ENCODE measurements at regions not wholly inside any gene's neighbourhood (a gene's known extent, or its start where the extent isn't known, plus 50 kb on each side); places are given as distances from the start of the nearest gene placed in this dataset.

DNA sequence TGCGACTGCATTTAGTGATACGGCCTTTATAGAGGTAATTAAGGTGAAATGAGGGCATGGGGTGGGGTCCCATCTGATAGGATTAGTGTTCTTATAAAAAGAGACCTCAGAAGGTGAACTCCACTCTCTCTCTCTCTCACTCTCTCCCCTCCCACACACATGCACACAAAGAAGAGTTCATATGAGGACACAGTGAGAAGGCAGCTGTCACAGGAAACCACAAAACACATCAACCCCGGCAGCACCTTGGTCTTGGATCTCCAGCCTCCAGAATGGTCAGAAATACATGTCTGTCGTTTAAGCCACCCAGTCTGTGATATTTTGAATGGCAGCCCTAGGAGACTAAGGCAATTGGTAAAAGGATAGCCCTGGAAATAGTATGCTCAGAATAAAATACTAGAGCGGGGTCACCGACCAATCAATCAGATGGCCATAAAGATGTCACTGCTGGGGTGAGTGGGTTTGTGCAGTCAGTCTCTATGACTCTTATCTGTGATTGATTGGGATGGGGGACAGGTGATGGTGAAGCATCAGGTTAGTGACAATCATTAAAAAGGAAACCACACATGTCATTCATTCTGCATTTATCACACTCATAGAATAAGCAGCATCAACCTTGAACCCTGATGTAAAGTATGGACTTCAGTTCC lies 118.9 kb upstream of the POU3F3 start:
- no peak for DNase-seq

DNA sequence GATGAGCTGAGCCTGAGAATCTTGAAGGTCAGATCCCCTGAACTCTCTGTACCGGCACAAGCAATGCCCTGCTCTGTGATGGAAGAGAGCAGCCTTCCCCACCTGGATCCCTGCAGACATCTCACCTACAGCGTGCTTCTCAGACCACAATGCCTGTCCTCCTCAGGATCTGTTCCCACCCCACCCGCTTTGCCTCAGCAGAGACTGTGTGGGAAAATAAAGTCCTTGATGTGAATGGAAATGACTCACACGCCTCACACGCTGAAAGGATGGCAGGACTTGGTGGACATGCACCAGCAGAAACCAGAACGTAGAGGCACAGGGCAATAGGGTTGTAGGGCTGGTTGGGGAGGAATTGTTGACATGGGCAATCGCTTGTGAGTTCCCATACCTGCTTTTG lies 117.9 kb upstream of the POU3F3 start:
- DNase-seq = no peak

DNA sequence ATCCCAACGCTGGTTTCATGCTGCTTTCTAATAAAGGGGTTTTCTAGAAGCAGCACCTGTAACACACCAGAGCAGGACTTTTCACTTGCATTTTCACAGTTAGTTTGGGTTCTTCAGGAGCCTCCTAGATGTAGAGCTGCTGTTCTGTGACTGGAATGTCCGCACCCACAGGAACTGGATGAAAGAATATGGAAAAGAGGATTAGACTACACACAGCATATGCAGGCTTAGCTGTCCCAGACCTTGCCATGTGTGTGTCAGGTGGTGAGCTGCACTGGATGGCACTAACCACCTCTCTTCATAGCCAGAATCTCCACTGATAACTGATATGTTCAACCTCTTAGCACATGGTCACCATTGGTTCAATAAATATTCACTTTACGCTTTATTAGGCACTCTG lies 112.1 kb upstream of the POU3F3 start:
- no peak for DNase-seq

GRCh38 chr2:104744537-104744936 lies 109.4 kb upstream of the POU3F3 start:
- DNase-seq = no peak

DNA sequence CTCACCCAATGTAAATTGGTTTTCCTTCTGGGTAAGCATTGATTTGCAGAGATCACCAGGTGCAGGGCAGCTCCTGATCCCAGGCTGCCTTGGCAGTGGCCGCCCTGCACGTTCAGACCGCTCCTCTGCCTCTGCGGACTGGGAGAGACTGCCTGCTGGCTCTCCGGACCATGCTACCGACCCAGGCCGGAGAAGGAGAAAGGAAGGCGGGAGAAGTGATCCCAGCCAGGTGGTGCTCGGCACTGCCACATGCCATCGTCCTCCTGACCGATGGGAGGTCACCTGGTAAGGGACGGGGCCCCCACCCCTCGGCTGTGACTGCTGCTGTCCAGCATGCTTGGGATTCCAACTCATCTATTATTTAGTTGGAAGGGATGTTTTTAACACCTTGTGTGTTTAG lies 108.1 kb upstream of the POU3F3 start:
- DNase-seq = no peak

GRCh38 chr2:104746299-104746698 lies 107.6 kb upstream of the POU3F3 start:
- no peak for DNase-seq

- DNase-seq = no peak
Measured at GRCh38 chr2:104746858-104747257, 107.1 kb upstream of the POU3F3 start.

DNA sequence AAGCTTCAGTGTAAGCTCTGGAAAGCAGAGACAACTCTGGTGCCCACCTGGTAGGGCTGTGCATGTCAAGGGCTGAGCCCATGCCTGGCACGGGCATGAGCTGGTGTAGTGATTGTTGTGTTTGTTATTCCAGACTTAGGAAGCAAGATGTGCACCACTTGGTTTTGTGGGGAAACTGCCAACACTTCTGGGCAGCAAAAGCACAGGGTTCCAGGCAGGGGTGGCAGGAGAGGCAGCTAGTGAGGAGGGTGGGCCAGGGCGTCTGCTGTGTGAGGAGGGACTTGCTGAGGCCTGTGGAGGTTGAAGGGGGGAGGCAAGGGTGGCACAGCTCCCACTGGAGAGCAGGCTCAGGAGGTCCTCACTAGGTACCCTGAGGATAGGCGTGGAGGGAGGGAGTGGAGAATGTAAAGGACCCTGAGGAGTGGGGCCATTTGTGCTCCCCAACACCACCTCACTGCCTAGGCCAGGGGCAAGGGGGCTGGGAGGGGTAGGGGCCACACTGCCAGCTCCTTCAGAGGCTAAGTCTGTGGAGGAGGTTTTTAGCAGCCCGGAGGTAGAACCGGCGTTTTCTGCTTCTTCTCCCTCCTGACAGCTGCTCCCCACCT lies 104.0 kb upstream of the POU3F3 start:
- no peak for DNase-seq

- no peak for DNase-seq
Measured at GRCh38 chr2:104752504-104752903, 101.4 kb upstream of the POU3F3 start.

DNA sequence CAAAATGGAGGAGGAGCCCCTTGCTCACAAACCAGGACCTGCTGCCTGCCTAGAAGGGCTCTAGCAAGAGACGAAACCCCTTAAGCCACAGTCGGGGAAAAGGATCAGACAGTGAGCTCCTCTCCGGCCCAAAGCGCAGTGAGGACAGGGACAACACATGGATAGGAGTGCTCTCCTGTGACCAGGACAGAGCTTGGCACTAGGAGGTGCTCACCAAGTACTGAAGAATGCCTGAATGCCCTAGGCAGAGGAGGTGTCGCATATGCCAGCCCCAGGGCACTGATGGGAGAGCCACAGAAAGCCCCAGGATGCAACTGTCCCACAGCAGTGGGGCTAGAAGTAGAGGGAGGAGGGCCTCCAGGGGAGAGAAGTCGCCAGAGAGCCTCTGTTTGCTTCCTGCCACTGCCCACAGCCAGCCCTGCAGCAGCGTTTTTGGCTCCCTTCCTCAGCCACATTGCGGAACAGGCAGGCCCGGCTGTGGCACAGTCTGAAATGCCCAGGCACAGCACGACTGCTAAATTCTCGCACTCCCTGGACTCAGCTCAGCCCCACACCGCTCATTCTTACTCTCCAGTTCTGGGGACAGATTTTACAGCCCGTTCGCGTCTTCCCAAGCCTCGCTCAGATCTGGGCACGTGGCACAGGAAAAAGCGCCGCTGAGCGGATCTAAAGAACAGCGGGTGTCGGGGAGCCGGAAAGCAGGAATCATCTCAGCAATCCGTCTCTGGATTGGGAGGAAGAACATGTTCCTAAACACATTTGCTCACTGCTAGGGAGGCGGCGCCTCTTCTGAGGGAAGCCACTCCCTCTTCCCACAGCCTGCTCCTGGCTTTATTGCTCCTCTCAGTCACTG lies 98.7 kb upstream of the POU3F3 start:
- DNase-seq = peak; percentile 72

DNA sequence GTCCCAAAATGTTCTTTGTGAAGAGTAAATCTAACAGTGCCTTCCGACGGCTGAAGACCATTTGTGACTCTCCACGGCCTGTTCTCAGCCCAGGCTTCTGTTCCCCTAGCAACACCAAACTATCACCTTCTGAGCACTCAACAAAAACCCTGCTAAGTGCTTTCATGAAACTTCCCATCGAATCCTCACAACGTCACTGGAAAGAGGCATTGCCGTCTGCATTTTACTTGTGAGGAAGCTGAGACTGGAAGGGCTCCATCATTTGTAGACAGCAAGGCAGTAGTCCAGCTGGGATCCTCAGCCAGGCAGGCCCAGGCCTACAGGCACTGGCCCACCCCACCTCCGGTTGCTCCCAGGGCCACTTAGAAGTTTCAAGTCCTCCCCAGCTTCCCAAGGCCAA lies 97.8 kb upstream of the POU3F3 start:
- DNase-seq = no peak

- no peak for DNase-seq
Measured at GRCh38 chr2:104757056-104757455, 96.9 kb upstream of the POU3F3 start.

- DNase-seq = peak; percentile 21
Measured at GRCh38 chr2:104758199-104758620, 95.7 kb upstream of the POU3F3 start.

DNA sequence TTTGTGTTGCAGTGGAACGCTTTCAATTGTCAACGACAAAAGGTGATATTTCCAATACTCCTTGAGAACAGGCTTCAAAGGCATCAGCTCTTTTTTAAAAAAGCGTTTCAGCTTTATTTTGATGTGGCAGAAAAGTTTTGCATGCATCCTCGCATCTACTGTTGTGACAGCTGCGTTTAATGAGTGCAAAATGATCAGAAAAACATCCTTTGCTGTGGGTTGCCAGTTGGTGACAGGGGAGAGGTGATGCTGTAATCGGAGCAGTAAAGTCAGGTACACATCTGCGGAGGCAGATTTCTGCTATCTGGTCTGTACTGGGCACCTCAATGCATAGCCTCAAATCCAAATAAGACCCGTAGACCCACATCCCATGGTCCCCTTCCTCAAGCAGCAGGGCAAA lies 91.9 kb upstream of the POU3F3 start:
- no peak for DNase-seq

- no peak for DNase-seq
Measured at GRCh38 chr2:104766683-104767082, 87.2 kb upstream of the POU3F3 start.

DNA sequence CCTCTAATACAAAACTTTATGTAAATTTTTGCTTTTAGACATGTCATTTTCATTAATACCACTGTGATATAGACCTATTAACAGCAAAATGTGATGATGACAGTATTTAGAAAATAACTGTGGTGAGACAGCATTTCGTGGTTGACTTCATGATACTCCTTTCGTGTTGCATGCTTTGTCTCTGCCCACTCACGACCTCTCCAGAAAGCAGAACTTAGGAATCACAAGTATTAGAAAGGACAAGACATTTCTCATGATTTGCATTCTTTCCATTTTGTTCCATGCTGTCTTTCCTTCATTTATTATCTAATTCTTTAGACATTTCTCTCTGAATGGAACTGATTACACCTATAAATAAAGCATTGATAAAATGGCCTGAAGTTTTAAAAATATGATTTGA lies 85.2 kb upstream of the POU3F3 start:
- no peak for DNase-seq

DNA sequence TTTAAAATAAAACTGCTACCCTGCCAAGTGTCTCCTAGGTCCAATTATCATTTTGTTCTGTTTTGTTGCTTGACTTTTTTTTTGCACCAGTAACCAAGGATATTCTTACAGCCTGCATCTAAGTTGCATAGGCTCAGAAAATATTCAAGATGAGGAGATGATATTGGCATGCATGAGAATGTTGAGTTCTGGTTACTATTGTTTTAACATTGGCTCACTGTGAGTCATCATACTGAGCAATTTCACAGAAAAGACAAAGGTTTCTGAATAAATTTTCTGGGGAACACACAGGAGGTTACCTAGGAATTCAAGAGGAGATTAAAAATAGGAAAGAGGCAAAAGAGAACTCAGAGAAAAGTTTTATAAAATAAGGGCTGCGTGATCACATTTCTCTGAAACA lies 84.8 kb upstream of the POU3F3 start:
- DNase-seq = no peak

DNA sequence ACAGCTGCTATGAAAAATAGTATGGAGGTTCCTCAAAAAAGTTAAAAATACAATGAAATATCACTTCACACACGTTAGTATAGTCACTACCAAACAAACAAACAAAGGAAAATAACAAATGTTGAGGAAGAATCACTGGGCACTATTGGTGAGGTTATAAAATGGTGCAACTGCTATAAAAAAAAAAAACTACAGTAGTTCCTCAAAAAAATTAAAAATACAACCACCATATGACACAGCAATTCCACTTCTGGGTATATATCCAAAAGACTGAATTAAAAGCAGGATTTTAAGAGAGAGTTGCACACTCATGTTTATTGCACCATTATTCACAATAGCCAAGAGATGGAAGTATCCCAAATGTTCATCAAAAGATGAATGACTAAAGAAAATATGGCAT lies 80.9 kb upstream of the POU3F3 start:
- no peak for DNase-seq

DNA sequence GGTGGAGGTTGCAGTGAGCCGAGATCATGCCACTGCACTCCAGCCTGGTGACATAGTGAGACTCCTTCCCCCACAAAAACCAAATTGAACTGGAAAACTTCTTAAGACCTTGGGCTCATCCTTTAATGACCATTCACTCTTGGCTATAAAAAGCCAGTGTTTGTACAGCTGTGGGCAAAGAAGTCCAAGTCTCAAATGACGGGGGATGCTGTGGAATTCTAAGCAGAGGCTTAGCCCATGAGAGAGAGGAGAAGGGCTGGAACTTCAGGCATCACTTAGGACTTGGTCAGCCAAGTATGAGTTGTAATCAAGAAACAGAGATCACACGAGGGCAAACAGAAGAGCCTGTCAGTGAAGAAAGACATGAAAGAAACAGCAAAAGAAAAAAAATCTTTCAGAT lies 79.3 kb upstream of the POU3F3 start:
- no peak for DNase-seq

GRCh38 chr2:104777721-104778120 lies 76.2 kb upstream of the POU3F3 start:
- DNase-seq = no peak

- no peak for DNase-seq
Measured at GRCh38 chr2:104781151-104781550, 72.8 kb upstream of the POU3F3 start.

DNA sequence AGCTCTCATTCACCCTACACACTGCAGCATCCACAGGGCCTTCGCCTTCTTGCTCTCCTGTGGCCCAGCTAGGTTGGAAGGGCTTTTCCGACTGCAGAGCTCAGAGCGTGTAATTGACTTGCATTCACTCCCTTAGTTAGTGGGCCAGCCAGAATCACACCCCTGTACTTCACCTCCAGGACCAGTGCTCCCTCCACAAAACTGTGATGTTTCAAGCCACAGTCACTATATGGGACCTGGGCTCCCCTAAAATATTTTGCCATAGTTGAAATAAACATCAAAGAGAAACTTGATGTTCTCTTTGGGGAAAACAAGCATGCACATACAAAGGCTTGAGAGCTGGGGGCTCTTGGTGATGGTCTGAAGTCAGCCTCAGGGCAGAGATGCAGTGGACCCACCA lies 69.7 kb upstream of the POU3F3 start:
- DNase-seq = no peak

GRCh38 chr2:104786204-104786603 lies 67.7 kb upstream of the POU3F3 start:
- DNase-seq = no peak

DNA sequence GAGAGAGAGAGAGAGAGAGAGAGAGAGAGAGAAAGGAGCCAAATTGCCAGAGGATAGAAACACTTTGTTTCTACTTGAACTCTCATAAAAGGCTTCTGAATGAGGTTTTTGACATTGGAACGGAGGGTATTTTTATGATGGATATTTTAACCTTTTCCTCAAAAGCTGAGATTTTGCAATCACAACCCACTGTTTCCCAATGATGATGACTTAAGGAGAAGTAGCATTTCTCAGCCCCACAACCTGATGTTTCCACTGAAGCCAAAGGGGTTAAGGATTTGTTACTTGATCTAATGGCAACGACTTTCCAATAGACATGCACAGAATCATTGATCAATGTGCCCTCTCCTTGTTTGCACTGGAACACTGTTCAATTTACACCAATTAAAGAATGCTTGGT lies 67.1 kb upstream of the POU3F3 start:
- no peak for DNase-seq
